ENCODE measurements at regions not wholly inside any gene's neighbourhood (a gene's known extent, or its start where the extent isn't known, plus 50 kb on each side); places are given as distances from the start of the nearest gene placed in this dataset.

- Histone ChIP-seq H3K79me2 (ENCODE audit: insufficient read depth, low read length) (no peaks in the 10 kb centered on the region), H3K9me3 (ENCODE audit: insufficient read depth, low read depth, low read length) (no peaks in the 10 kb centered on the region), H4K20me1 (ENCODE audit: insufficient read depth, low read length) (no peaks in the 10 kb centered on the region), H3K9ac (ENCODE audit: low read length) (no peak overlapping the region), H3K4me1 (ENCODE audit: insufficient read depth, low read length) (no peaks in the 10 kb centered on the region), H2AFZ (ENCODE audit: low read depth, low read length) (no peak overlapping the region), H3K4me3 (ENCODE audit: insufficient read depth, low read depth, low read length) (no peak overlapping the region), H3K36me3 (ENCODE audit: insufficient read depth, low read length) (no peaks in the 10 kb centered on the region), H3K4me2 (ENCODE audit: low read length) (no peak overlapping the region), H3K27ac (ENCODE audit: low read depth, low read length) (no peak overlapping the region), H3K27me3 (ENCODE audit: insufficient read depth, low read length) (no peaks in the 10 kb centered on the region)
- Mint-ChIP-seq H3K27ac (ENCODE audit: unreplicated experiment) (no peak overlapping the region), H3K27me3 (ENCODE audit: low read depth, unreplicated experiment) (peaks cover 40% of the 10 kb centered on the region), H3K4me3 (ENCODE audit: unreplicated experiment) (no peak overlapping the region), H3K36me3 (ENCODE audit: low read depth, unreplicated experiment) (no peaks in the 10 kb centered on the region), H3K4me1 (ENCODE audit: low read depth, unreplicated experiment) (no peaks in the 10 kb centered on the region), H3K9me3 (ENCODE audit: unreplicated experiment) (peaks cover 9% of the 10 kb centered on the region)
- TF ChIP-seq EZH2 (IDR thresholded peaks at IDR 0.05; ENCODE audit: insufficient read depth, low read length) (no peak), CTCF (IDR thresholded peaks at IDR 0.05; ENCODE audit: insufficient read depth, low read depth, low read length) (no peak)
- no peak for FAIRE-seq
- no peak for DNase-seq (ENCODE audit: low read depth)
These were observed 61.3 kb upstream of the TAMM41 start for GRCh38 chr3:11907667-11908660.

GRCh38 chr3:11908981-11909698 lies 62.5 kb upstream of the TAMM41 start:
- Histone ChIP-seq H2AFZ (ENCODE audit: low read depth, low read length) (no peak overlapping the region), H3K9me3 (ENCODE audit: insufficient read depth, low read depth, low read length) (no peaks in the 10 kb centered on the region), H3K4me2 (ENCODE audit: low read length) (no peak overlapping the region), H3K4me3 (ENCODE audit: insufficient read depth, low read depth, low read length) (no peak overlapping the region), H3K4me1 (ENCODE audit: insufficient read depth, low read length) (no peaks in the 10 kb centered on the region), H3K36me3 (ENCODE audit: insufficient read depth, low read length) (no peaks in the 10 kb centered on the region), H3K9ac (ENCODE audit: low read length) (no peak overlapping the region), H3K27ac (ENCODE audit: low read depth, low read length) (no peak overlapping the region), H3K27me3 (ENCODE audit: insufficient read depth, low read length) (no peaks in the 10 kb centered on the region), H4K20me1 (ENCODE audit: insufficient read depth, low read length) (no peaks in the 10 kb centered on the region), H3K79me2 (ENCODE audit: insufficient read depth, low read length) (no peaks in the 10 kb centered on the region)
- no peak for FAIRE-seq
- no peaks in the 10 kb centered on the region for H3K4me1 Mint-ChIP-seq (ENCODE audit: low read depth, unreplicated experiment)
- H3K9me3 Mint-ChIP-seq (ENCODE audit: unreplicated experiment): peaks cover 7% of the 10 kb centered on the region
- no peak for TF ChIP-seq EZH2 (IDR thresholded peaks at IDR 0.05; ENCODE audit: insufficient read depth, low read length)
- no peak for TF ChIP-seq CTCF (IDR thresholded peaks at IDR 0.05; ENCODE audit: insufficient read depth, low read depth, low read length)
- no peak for DNase-seq (ENCODE audit: low read depth)
- H3K27me3 Mint-ChIP-seq (ENCODE audit: low read depth, unreplicated experiment): peaks cover 42% of the 10 kb centered on the region
- no peaks in the 10 kb centered on the region for H3K36me3 Mint-ChIP-seq (ENCODE audit: low read depth, unreplicated experiment)
- H3K4me3 Mint-ChIP-seq (ENCODE audit: unreplicated experiment): no peak overlapping the region
- no peak overlapping the region for H3K27ac Mint-ChIP-seq (ENCODE audit: unreplicated experiment)
